OCI-LY3 (cell line): ENCODE measurements at regions not wholly inside any gene's neighbourhood (a gene's known extent, or its start where the extent isn't known, plus 50 kb on each side); places are given as distances from the start of the nearest gene placed in this dataset.

ENCODE experiments used
- H2AFZ ChIP-seq: fragments of 200-600, 300-600 bp; shearing (Covaris generic); 2 replicates; pipeline ENCODE4 v1.6.0; 2014; ENCODE audit warnings: antibody characterized with exemption, low read depth, low read length
- H3K27ac ChIP-seq: fragments of 200-600, 300-600 bp; sonication (generic); 2 replicates; pipeline ENCODE4 v1.5.1; 2014; ENCODE audit warnings: mild to moderate bottlenecking, low read length, moderate library complexity, mixed read lengths
- H3K27me3 ChIP-seq: fragments of 200-600, 300-600 bp; sonication (generic); 2 replicates; pipeline ENCODE4 v1.6.1; 2014; ENCODE audit warnings: low read depth, low read length, mixed read lengths
- H3K36me3 ChIP-seq: fragments of 200-600, 300-600 bp; sonication (generic); replicated peaks from 2 replicates; pipeline ENCODE3; 2014; ENCODE audit warnings: low read depth, low read length, mixed read lengths
- H3K4me1 ChIP-seq: fragments of 300-600, 200-600 bp; sonication (generic); 2 replicates; pipeline ENCODE4 v1.6.1; 2014; ENCODE audit warnings: low read length, mixed read lengths
- H3K4me2 ChIP-seq: fragments of 200-600, 300-600 bp; sonication (generic); 2 replicates; pipeline ENCODE4 v1.6.1; 2014; ENCODE audit warnings: low read length, mixed read lengths
- H3K4me3 ChIP-seq: fragments of 300-600, 200-600 bp; sonication (generic); 2 replicates; pipeline ENCODE4 v1.5.1; 2014; ENCODE audit warnings: antibody characterized with exemption, mild to moderate bottlenecking, low read length, moderate library complexity
- H3K79me2 ChIP-seq: fragments of 300-600, 200-600 bp; shearing (Covaris generic); 2 replicates; pipeline ENCODE4 v1.6.1; 2014; ENCODE audit warnings: mild to moderate bottlenecking, low read length, mixed read lengths
- H3K9ac ChIP-seq: fragments of 300-600, 200-600 bp; shearing (Covaris generic); 2 replicates; pipeline ENCODE4 v1.6.0; 2014; ENCODE audit warnings: mild to moderate bottlenecking, low read length, moderate library complexity
- H3K9me3 ChIP-seq: fragments of 200-600, 300-600 bp; shearing (Covaris generic); 2 replicates; pipeline ENCODE4 v1.6.1; 2014; ENCODE audit warnings: low read length, mixed read lengths; ENCODE audit not compliant: insufficient read depth
- H4K20me1 ChIP-seq: fragments of 200-600, 300-600 bp; sonication (generic); 2 replicates; pipeline ENCODE4 v1.6.1; 2016; ENCODE audit warnings: low read length, mixed read lengths; ENCODE audit not compliant: insufficient read depth
- CTCF ChIP-seq: fragments of 200-600, 300-600 bp; sonication (generic); IDR thresholded peaks from 2 replicates; pipeline ENCODE4 v1.5.1; 2014; ENCODE audit warnings: antibody characterized with exemption, low read length, low read depth
- EZH2phosphoT487 ChIP-seq: fragments of 200-600 bp; shearing (Covaris generic); IDR thresholded peaks from 2 replicates; pipeline ENCODE4 v1.6.1; 2018; ENCODE audit warnings: antibody characterized with exemption, mixed run types, low read depth

DNA sequence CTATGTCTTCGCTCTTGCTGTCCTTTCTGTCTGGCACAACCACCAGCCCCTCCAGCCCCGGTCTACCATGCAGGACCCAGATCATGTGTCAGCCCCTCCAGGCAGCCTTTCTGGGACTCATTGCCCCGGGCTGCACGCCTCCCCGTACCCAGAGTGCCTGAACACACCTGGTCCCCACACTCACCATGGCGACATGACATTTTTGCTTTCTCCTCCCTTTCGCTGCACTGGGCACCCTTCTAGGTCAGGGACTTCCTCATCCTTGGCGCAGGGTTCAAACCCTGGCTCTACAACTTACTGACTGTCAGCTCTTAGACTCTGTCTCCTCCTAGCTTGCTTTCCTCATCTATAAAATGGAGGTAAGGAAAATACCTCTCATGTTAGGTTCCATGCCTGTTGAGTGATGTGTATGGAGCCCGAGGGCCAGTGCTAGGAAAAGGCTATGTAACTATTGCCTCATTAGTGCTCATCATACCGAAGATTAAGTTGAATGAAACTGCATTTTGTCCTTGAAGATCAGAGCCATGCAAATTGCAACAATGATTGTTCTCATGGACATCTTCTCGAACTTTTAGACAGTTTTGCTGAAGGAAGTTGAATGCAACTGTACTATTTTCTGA, 49.7 kb upstream of the TIAM2 start:
- no peaks in the 10 kb centered on the region for H3K36me3 ChIP-seq
- no peak overlapping the region for H3K4me3 ChIP-seq
- H3K4me1 ChIP-seq, result no peaks in the 10 kb centered on the region
- H3K9me3 ChIP-seq, result no peaks in the 10 kb centered on the region
- no peaks in the 10 kb centered on the region for H3K27me3 ChIP-seq
- no peak overlapping the region for H3K27ac ChIP-seq
- H3K4me2 ChIP-seq, result no peak overlapping the region
- H2AFZ ChIP-seq, result no peak overlapping the region
- H4K20me1 ChIP-seq, result no peaks in the 10 kb centered on the region
- H3K9ac ChIP-seq, result no peak overlapping the region
- no peaks in the 10 kb centered on the region for H3K79me2 ChIP-seq
- TF ChIP-seq CTCF (no peak), EZH2phosphoT487 (no peak)
